Loucy (cell line): ENCODE measurements at regions not wholly inside any gene's neighbourhood (a gene's known extent, or its start where the extent isn't known, plus 50 kb on each side); places are given as distances from the start of the nearest gene placed in this dataset.

Experiments used
- EZH2phosphoT487 ChIP-seq: fragments of 200-600 bp; IDR thresholded peaks from 2 replicates; pipeline ENCODE4 v1.6.1; 2018; ENCODE audit warnings: antibody characterized with exemption, mild to moderate bottlenecking, moderate library complexity, borderline replicate concordance
- TF ChIP-seq, protein P1 (sequence below): fragments of 200-600 bp; sonication (generic); conservative IDR thresholded peaks from 2 replicates; pipeline ENCODE4 v1.5.1; 2014; ENCODE audit warnings: mild to moderate bottlenecking, antibody characterized with exemption, low read length

DNA sequence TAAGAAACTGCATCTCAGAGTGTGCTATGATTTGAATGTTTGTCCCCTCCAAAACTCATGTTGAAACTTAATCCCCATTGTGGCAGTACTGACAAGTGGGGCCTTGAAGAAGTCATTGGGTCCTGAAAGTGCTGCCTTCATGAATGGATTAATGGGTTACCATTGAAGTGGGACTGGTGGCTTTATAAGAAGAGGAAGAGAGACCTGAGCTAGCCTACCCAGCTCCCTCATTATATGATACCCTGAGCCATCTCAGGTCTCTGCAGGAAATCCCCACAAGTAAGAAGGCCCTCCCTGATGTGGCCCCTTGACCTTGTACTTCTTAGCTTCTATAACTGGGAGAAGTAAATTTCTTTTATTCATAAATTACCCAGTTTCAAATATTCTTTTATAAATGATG lies 526.8 kb downstream of the XIRP2 start:
- TF ChIP-seq, protein P1, sequence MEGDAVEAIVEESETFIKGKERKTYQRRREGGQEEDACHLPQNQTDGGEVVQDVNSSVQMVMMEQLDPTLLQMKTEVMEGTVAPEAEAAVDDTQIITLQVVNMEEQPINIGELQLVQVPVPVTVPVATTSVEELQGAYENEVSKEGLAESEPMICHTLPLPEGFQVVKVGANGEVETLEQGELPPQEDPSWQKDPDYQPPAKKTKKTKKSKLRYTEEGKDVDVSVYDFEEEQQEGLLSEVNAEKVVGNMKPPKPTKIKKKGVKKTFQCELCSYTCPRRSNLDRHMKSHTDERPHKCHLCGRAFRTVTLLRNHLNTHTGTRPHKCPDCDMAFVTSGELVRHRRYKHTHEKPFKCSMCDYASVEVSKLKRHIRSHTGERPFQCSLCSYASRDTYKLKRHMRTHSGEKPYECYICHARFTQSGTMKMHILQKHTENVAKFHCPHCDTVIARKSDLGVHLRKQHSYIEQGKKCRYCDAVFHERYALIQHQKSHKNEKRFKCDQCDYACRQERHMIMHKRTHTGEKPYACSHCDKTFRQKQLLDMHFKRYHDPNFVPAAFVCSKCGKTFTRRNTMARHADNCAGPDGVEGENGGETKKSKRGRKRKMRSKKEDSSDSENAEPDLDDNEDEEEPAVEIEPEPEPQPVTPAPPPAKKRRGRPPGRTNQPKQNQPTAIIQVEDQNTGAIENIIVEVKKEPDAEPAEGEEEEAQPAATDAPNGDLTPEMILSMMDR = no peak
- TF ChIP-seq EZH2phosphoT487 = no peak
